Effector memory CD8-positive, alpha-beta T cell (primary cell): ENCODE measurements at regions not wholly inside any gene's neighbourhood (a gene's known extent, or its start where the extent isn't known, plus 50 kb on each side); places are given as distances from the start of the nearest gene placed in this dataset.
"Not testable (repeated sequence)": the region's sequence is repeated elsewhere in the genome, so short reads cannot be mapped to it uniquely, and the experiment has no call there.

ENCODE experiments used
- ATAC-seq: fragments of 150-1000 bp; cut with Tn5 transposase; replicated peaks from 2 replicates; pipeline ENCODE4 v1.10.0; 2021; ENCODE audit warnings: mild to moderate bottlenecking, moderate library complexity
- DNase-seq, 3 experiments: peaks; one replicate each; pipeline ENCODE4 v3.0.0; 2021
- H3K27ac Mint-ChIP-seq, 2 donors: one replicate each; pipeline ENCODE4 v1.8.0; 2022; ENCODE audit warnings: mild to moderate bottlenecking in 2 of 2, mixed read lengths in 2 of 2, moderate library complexity in 2 of 2
- H3K27me3 Mint-ChIP-seq, 2 donors: one replicate each; pipeline ENCODE4 v1.8.0; 2022; ENCODE audit warnings: mixed read lengths in 2 of 2
- H3K36me3 Mint-ChIP-seq: one replicate; pipeline ENCODE4 v1.8.0; 2022; ENCODE audit warnings: mild to moderate bottlenecking, moderate library complexity, mixed read lengths; ENCODE audit not compliant: insufficient read depth
- H3K4me1 Mint-ChIP-seq, 2 donors: one replicate each; pipeline ENCODE4 v1.8.0; 2022; ENCODE audit warnings: low read depth in 2 of 2, mixed read lengths in 2 of 2
- H3K4me3 Mint-ChIP-seq, 2 donors: one replicate each; pipeline ENCODE4 v1.8.0; 2022; ENCODE audit warnings: mild to moderate bottlenecking in 2 of 2, mixed read lengths in 2 of 2, moderate library complexity in 2 of 2
- H3K9me3 Mint-ChIP-seq, 2 donors: one replicate each; pipeline ENCODE4 v1.8.0; 2022; ENCODE audit warnings: mixed read lengths in 2 of 2

- Mint-ChIP-seq H3K4me1 (no peaks in the 10 kb centered on the region), H3K36me3 (no peaks in the 10 kb centered on the region), H3K27me3 (no peaks in the 10 kb centered on the region), H3K4me3 (no peak overlapping the region), H3K27ac (no peak overlapping the region), H3K9me3 (no peaks in the 10 kb centered on the region)
- no peak for ATAC-seq
- DNase-seq: no peak
These were observed 237.9 kb upstream of the EDA2R start for GRCh38 chrX:66876776-66877175.

GRCh38 chrX:66872771-66873170 lies 233.9 kb upstream of the EDA2R start:
- Mint-ChIP-seq H3K27ac (no peak overlapping the region), H3K4me1 (no peaks in the 10 kb centered on the region), H3K36me3 (no peaks in the 10 kb centered on the region), H3K9me3 (no peaks in the 10 kb centered on the region), H3K4me3 (no peak overlapping the region), H3K27me3 (no peaks in the 10 kb centered on the region)
- no peak for ATAC-seq
- no peak for DNase-seq

- ATAC-seq: no peak
- Mint-ChIP-seq H3K36me3 (no peaks in the 10 kb centered on the region), H3K9me3 (peaks cover 0 to 3% of the 10 kb centered on the region in 2 donors), H3K27me3 (no peaks in the 10 kb centered on the region), H3K4me1 (no peaks in the 10 kb centered on the region), H3K4me3 (no peak overlapping the region), H3K27ac (no peak overlapping the region)
- DNase-seq: no peak
These were observed 224.8 kb upstream of the EDA2R start for GRCh38 chrX:66863721-66864120.

GRCh38 chrX:66833426-66833825 lies 194.5 kb upstream of the EDA2R start:
- Mint-ChIP-seq H3K4me1 (no peaks in the 10 kb centered on the region), H3K4me3 (no peak overlapping the region), H3K27me3 (no peaks in the 10 kb centered on the region), H3K36me3 (no peaks in the 10 kb centered on the region), H3K27ac (no peak overlapping the region), H3K9me3 (no peaks in the 10 kb centered on the region)
- ATAC-seq (no peak), DNase-seq (no peak)

- Mint-ChIP-seq H3K36me3 (no peaks in the 10 kb centered on the region), H3K27me3 (no peaks in the 10 kb centered on the region)
- ATAC-seq: no peak
These were observed 176.3 kb upstream of the EDA2R start for GRCh38 chrX:66815227-66815626.

GRCh38 chrX:66794514-66794913 lies 155.6 kb upstream of the EDA2R start:
- H3K9me3 Mint-ChIP-seq: peaks cover 1 to 13% of the 10 kb centered on the region in 2 donors
- not testable (repeated sequence) for H3K4me1 Mint-ChIP-seq, H3K27ac Mint-ChIP-seq, DNase-seq, H3K4me3 Mint-ChIP-seq, H3K27me3 Mint-ChIP-seq, ATAC-seq, H3K36me3 Mint-ChIP-seq

More at GRCh38 chrX:66815227-66815626, 176.3 kb upstream of the EDA2R start:
- Mint-ChIP-seq H3K4me3 (no peak overlapping the region), H3K27ac (no peak overlapping the region), H3K4me1 (no peaks in the 10 kb centered on the region), H3K9me3 (peaks cover 0 to 2% of the 10 kb centered on the region in 2 donors)
- no peak for DNase-seq

- no peak for ATAC-seq
- Mint-ChIP-seq H3K4me1 (no peaks in the 10 kb centered on the region), H3K27me3 (no peaks in the 10 kb centered on the region), H3K9me3 (peaks cover 0 to 7% of the 10 kb centered on the region in 2 donors), H3K4me3 (no peak overlapping the region), H3K27ac (no peak overlapping the region), H3K36me3 (no peaks in the 10 kb centered on the region)
- no peak for DNase-seq
These were observed 127.4 kb upstream of the EDA2R start for GRCh38 chrX:66766318-66766717.

- no peak for DNase-seq
- Mint-ChIP-seq H3K27me3 (no peaks in the 10 kb centered on the region), H3K4me1 (no peaks in the 10 kb centered on the region)
These were observed 121.8 kb upstream of the EDA2R start for GRCh38 chrX:66760651-66761050.

GRCh38 chrX:66756717-66757116 lies 117.8 kb upstream of the EDA2R start:
- no peak for ATAC-seq
- no peak overlapping the region for H3K27ac Mint-ChIP-seq
- H3K4me1 Mint-ChIP-seq: no peaks in the 10 kb centered on the region

More at GRCh38 chrX:66760651-66761050, 121.8 kb upstream of the EDA2R start:
- Mint-ChIP-seq H3K4me3 (no peak overlapping the region), H3K9me3 (peaks cover 0 to 3% of the 10 kb centered on the region in 2 donors), H3K36me3 (no peaks in the 10 kb centered on the region), H3K27ac (no peak overlapping the region)
- no peak for ATAC-seq

GRCh38 chrX:66751136-66751782 lies 112.4 kb upstream of the EDA2R start:
- H3K27ac Mint-ChIP-seq: no peak overlapping the region
- H3K4me3 Mint-ChIP-seq: no peak overlapping the region
- ATAC-seq (no peak), DNase-seq (no peak)
- H3K9me3 Mint-ChIP-seq: peaks cover 0 to 2% of the 10 kb centered on the region in 2 donors
- H3K27me3 Mint-ChIP-seq: no peaks in the 10 kb centered on the region
- no peaks in the 10 kb centered on the region for H3K36me3 Mint-ChIP-seq
- no peaks in the 10 kb centered on the region for H3K4me1 Mint-ChIP-seq

More at GRCh38 chrX:66756717-66757116, 117.8 kb upstream of the EDA2R start:
- Mint-ChIP-seq H3K27me3 (no peaks in the 10 kb centered on the region), H3K9me3 (no peaks in the 10 kb centered on the region), H3K4me3 (no peak overlapping the region), H3K36me3 (no peaks in the 10 kb centered on the region)
- no peak for DNase-seq

GRCh38 chrX:66744519-66744918 lies 105.6 kb upstream of the EDA2R start:
- not testable (repeated sequence) for H3K27ac Mint-ChIP-seq, H3K9me3 Mint-ChIP-seq, H3K36me3 Mint-ChIP-seq, H3K27me3 Mint-ChIP-seq, DNase-seq, H3K4me3 Mint-ChIP-seq, ATAC-seq, H3K4me1 Mint-ChIP-seq

GRCh38 chrX:66731398-66731797 lies 92.5 kb upstream of the EDA2R start:
- Mint-ChIP-seq H3K27ac (no peak overlapping the region), H3K27me3 (no peaks in the 10 kb centered on the region), H3K9me3 (no peaks in the 10 kb centered on the region), H3K36me3 (no peaks in the 10 kb centered on the region), H3K4me1 (no peaks in the 10 kb centered on the region), H3K4me3 (no peak overlapping the region)
- no peak for ATAC-seq
- no peak for DNase-seq

GRCh38 chrX:66728818-66729271 lies 90.0 kb upstream of the EDA2R start:
- H3K27ac Mint-ChIP-seq: no peak overlapping the region
- H3K36me3 Mint-ChIP-seq: no peaks in the 10 kb centered on the region
- DNase-seq (peak; percentile 1 to 20 (median 15)), ATAC-seq (peak; percentile 60)
- H3K4me1 Mint-ChIP-seq: no peaks in the 10 kb centered on the region
- H3K27me3 Mint-ChIP-seq: no peaks in the 10 kb centered on the region
- no peaks in the 10 kb centered on the region for H3K9me3 Mint-ChIP-seq
- H3K4me3 Mint-ChIP-seq: peak overlapping the region; percentile 53 to 66

- Mint-ChIP-seq H3K36me3 (no peaks in the 10 kb centered on the region), H3K4me3 (no peak overlapping the region), H3K4me1 (no peaks in the 10 kb centered on the region), H3K9me3 (no peaks in the 10 kb centered on the region), H3K27ac (no peak overlapping the region), H3K27me3 (peaks cover 17 to 22% of the 10 kb centered on the region in 2 donors)
- DNase-seq (no peak), ATAC-seq (no peak)
These were observed 79.0 kb upstream of the EDA2R start for GRCh38 chrX:66717926-66718325.
